Activated CD4-positive, alpha-beta memory T cell treated with anti-CD3 and anti-CD28 coated beads, Interleukin-2, amount 10 ng/mL, durations not matched to agents 7 days and 5 days (primary cell): ENCODE measurements at regions not wholly inside any gene's neighbourhood (a gene's known extent, or its start where the extent isn't known, plus 50 kb on each side); places are given as distances from the start of the nearest gene placed in this dataset.
"Not testable (repeated sequence)": the region's sequence is repeated elsewhere in the genome, so short reads cannot be mapped to it uniquely, and the experiment has no call there.

ENCODE experiments used
- CTCF ChIA-PET: fragments of 350-600 bp; sonication (Branson Sonifier 250); formaldehyde crosslinking; loops from one replicate; lab custom pipeline; 2021; ENCODE audit warnings: antibody characterized with exemption, inconsistent platforms; lab: Charles Lee
- POLR2A ChIA-PET: fragments of 350-600 bp; sonication (Branson Sonifier 250); formaldehyde crosslinking; loops from one replicate; lab custom pipeline; 2021; ENCODE audit warnings: antibody characterized with exemption; lab: Charles Lee
- DNase-seq: peaks from one replicate; pipeline ENCODE4 v3.0.0-alpha.2; 2020
- H3K27ac Mint-ChIP-seq: one replicate; pipeline ENCODE4 v1.8.0; 2021; ENCODE audit warnings: mild to moderate bottlenecking, mixed read lengths
- H3K27me3 Mint-ChIP-seq: one replicate; pipeline ENCODE4 v1.8.0; 2021; ENCODE audit warnings: mixed read lengths
- H3K36me3 Mint-ChIP-seq: one replicate; pipeline ENCODE4 v1.8.0; 2021; ENCODE audit warnings: low read depth, mixed read lengths
- H3K4me1 Mint-ChIP-seq: one replicate; pipeline ENCODE4 v1.8.0; 2021; ENCODE audit warnings: mixed read lengths
- H3K4me3 Mint-ChIP-seq: one replicate; pipeline ENCODE4 v1.8.0; 2021; ENCODE audit warnings: mild to moderate bottlenecking, mixed read lengths
- H3K9me3 Mint-ChIP-seq: one replicate; pipeline ENCODE4 v1.8.0; 2021; ENCODE audit warnings: mixed read lengths

GRCh38 chr11:12585861-12586260, 88.4 kb upstream of the TEAD1 start:
- ChIA-PET POLR2A (no interaction called here), CTCF (no interaction called here)
- Mint-ChIP-seq H3K4me3 (no peak overlapping the region), H3K4me1 (no peaks in the 10 kb centered on the region), H3K27me3 (peaks cover 16% of the 10 kb centered on the region), H3K36me3 (no peaks in the 10 kb centered on the region), H3K27ac (no peak overlapping the region), H3K9me3 (no peaks in the 10 kb centered on the region)
- DNase-seq = no peak

DNA sequence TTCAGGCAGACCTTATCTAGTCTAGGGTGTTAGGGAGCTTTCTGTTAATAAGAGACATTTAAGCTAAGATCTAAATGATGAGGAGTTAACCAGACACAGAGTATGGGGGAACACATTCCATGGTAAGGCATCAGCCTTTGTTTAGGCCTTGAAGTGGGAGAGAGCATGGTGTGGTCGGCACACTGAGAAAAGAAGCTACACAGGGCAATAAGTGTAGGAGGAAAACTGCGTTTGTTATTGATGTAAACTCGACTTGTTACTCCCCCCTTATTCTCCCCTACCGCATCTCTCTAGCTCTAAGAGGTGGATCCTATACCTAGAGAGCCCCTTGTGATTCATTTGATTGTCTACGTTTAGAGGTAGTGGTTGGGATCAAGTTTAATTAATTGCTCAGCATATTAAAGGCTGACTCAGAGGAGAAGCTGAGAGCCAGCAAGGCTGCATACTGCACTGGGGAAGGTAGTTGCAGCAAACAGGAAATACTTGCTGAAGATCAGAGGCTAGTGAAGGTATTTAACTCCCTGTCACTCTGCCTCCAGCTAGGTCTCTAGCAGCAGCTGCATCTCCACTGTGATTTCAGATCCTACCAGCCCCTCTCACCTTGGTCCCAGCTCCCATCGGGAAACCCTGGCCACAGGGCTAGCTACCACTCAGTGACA, 86.8 kb upstream of the TEAD1 start:
- no peak for DNase-seq
- Mint-ChIP-seq H3K36me3 (no peaks in the 10 kb centered on the region), H3K4me3 (no peak overlapping the region), H3K27me3 (peaks cover 11% of the 10 kb centered on the region), H3K4me1 (no peaks in the 10 kb centered on the region), H3K27ac (no peak overlapping the region), H3K9me3 (no peaks in the 10 kb centered on the region)
- ChIA-PET POLR2A (no interaction called here), CTCF (interaction anchor here (0.6 kb wide), 1 partner anchor 13 kb away, joined by 3 read pairs; no protein-coding TSS in a partner anchor)

- no peaks in the 10 kb centered on the region for H3K36me3 Mint-ChIP-seq
These were observed 82.5 kb upstream of the TEAD1 start for GRCh38 chr11:12591706-12592105.

GRCh38 chr11:12592283-12592682, 81.9 kb upstream of the TEAD1 start:
- Mint-ChIP-seq H3K27me3 (peaks cover 12% of the 10 kb centered on the region), H3K27ac (no peak overlapping the region), H3K36me3 (no peaks in the 10 kb centered on the region), H3K9me3 (no peaks in the 10 kb centered on the region), H3K4me3 (no peak overlapping the region), H3K4me1 (no peaks in the 10 kb centered on the region)
- DNase-seq = no peak
- ChIA-PET POLR2A (no interaction called here), CTCF (no interaction called here)

More at GRCh38 chr11:12591706-12592105, 82.5 kb upstream of the TEAD1 start:
- no peaks in the 10 kb centered on the region for H3K9me3 Mint-ChIP-seq
- no peak overlapping the region for H3K27ac Mint-ChIP-seq
- POLR2A ChIA-PET = no interaction called here
- no peaks in the 10 kb centered on the region for H3K4me1 Mint-ChIP-seq
- H3K27me3 Mint-ChIP-seq = peaks cover 9% of the 10 kb centered on the region
- no peak for DNase-seq
- CTCF ChIA-PET = no interaction called here
- no peak overlapping the region for H3K4me3 Mint-ChIP-seq

- POLR2A ChIA-PET, DNase-seq, H3K9me3 Mint-ChIP-seq, H3K4me3 Mint-ChIP-seq, H3K27ac Mint-ChIP-seq, CTCF ChIA-PET, H3K36me3 Mint-ChIP-seq: not testable (repeated sequence)
- peaks cover 12% of the 10 kb centered on the region for H3K27me3 Mint-ChIP-seq
- peaks cover 11% of the 10 kb centered on the region for H3K4me1 Mint-ChIP-seq
These were observed 79.0 kb upstream of the TEAD1 start for GRCh38 chr11:12595089-12595847.

GRCh38 chr11:12598330-12599256, 75.6 kb upstream of the TEAD1 start:
- CTCF ChIA-PET = interaction anchor here (1.1 to 3.4 kb wide), 8 partner anchors 8 to 294 kb away, joined by 3 to 42 read pairs (median 6); no protein-coding TSS in a partner anchor
- H3K36me3 Mint-ChIP-seq = no peaks in the 10 kb centered on the region
- H3K9me3 Mint-ChIP-seq = no peaks in the 10 kb centered on the region
- peaks cover 23% of the 10 kb centered on the region for H3K27me3 Mint-ChIP-seq
- POLR2A ChIA-PET = no interaction called here
- no peak overlapping the region for H3K4me3 Mint-ChIP-seq
- no peak overlapping the region for H3K27ac Mint-ChIP-seq
- peaks cover 11% of the 10 kb centered on the region for H3K4me1 Mint-ChIP-seq
- DNase-seq = no peak

- peaks cover 24% of the 10 kb centered on the region for H3K27me3 Mint-ChIP-seq
- H3K27ac Mint-ChIP-seq = no peak overlapping the region
- ChIA-PET POLR2A (no interaction called here), CTCF (interaction anchor here (0.5 to 3.4 kb wide), 17 partner anchors 9 to 723 kb away, joined by 3 to 42 read pairs (median 4); no protein-coding TSS in a partner anchor)
- H3K36me3 Mint-ChIP-seq = no peaks in the 10 kb centered on the region
- DNase-seq = peak; percentile 50
- H3K4me3 Mint-ChIP-seq = no peak overlapping the region
- no peaks in the 10 kb centered on the region for H3K9me3 Mint-ChIP-seq
- H3K4me1 Mint-ChIP-seq = peaks cover 11% of the 10 kb centered on the region
These were observed 74.6 kb upstream of the TEAD1 start for GRCh38 chr11:12599408-12600143.

DNA sequence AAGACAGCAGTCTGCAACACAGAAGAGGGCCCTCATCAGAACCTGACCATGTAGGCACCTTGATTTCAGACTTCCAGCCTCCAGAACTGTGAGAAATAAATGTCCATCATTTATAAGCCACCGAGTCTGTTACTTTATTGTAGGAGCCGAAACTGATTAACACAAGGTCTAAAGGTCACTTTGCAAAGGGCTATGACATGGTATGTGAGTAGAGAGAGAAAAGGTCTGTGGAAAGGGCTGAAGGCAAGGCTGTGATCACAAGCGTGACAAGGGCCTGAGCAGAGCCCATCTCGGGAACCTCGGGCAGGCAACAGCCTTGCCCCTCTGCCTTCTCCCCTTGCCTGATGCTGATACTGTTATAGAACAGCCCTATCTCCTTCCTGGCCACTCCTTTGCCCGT, 73.4 kb upstream of the TEAD1 start:
- Mint-ChIP-seq H3K27me3 (peaks cover 27% of the 10 kb centered on the region), H3K4me1 (peaks cover 11% of the 10 kb centered on the region), H3K27ac (no peak overlapping the region), H3K9me3 (no peaks in the 10 kb centered on the region), H3K4me3 (no peak overlapping the region), H3K36me3 (no peaks in the 10 kb centered on the region)
- ChIA-PET POLR2A (no interaction called here), CTCF (interaction anchor here (1.3 to 3.4 kb wide), 6 partner anchors 11 to 295 kb away, joined by 3 to 42 read pairs (median 8); no protein-coding TSS in a partner anchor)
- DNase-seq = no peak

DNA sequence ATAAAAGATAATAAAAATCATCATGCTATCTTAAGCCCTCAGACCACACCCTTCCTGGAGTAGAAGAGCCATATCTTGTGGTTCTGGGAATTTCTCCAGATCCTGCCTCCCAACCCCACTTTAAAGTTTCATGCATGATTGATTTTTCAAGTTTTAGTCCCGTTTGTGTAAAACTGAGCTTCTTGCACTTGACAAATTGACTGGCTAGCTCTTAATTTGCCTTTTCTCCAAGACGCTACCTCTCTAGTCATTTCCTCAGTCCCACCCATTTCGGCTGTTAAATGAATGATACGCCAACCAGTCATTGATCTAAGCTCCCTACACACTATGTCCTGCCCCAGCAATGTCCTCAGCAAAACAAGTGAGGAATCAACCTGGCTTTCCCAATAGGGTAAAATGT, 71.8 kb upstream of the TEAD1 start:
- Mint-ChIP-seq H3K27me3 (peaks cover 30% of the 10 kb centered on the region), H3K4me3 (no peak overlapping the region), H3K4me1 (peaks cover 11% of the 10 kb centered on the region), H3K27ac (no peak overlapping the region), H3K9me3 (no peaks in the 10 kb centered on the region), H3K36me3 (no peaks in the 10 kb centered on the region)
- ChIA-PET POLR2A (no interaction called here), CTCF (no interaction called here)
- DNase-seq = no peak

DNA sequence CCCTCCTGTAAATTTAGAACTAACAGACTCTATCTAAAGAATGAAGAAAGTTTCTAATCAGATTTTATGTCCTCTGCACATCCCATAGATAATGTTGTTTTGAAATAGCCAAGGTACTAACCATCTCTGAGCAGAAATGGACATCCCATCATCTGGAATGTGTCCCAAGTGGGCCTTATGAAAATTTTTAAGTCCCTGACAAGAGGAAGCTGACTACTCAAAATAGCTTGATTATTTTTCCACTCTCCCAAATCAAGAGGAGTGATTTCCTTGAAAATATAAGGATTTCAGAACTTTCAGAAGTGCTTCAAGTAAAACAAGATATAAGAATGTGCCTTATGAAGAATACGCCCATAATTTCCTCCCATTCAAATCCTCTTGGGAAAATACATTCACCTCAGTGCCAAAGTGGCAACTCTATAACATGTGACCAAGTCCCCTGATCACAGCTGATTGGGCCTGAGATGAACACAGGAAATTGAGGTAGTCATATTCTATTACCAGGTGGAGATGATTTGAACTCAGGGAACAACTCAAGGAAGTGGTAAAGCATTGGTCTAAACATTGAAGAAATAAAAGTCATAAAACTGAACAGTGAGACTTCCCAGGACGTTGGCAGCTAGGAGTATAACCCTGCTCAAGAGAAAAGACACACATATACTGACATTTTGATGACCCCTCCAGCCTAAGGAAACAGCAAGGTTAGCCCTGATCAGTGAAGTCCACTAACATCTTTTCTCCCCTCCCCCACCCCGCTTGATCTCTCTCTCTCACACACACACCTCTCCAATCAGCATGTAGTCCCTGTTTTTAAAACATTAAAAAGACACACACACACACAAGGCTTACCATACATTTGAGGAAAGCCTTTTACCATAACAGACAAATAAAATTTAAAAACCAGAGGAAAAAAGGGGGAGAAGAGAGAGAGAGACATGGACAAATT, 70.8 kb upstream of the TEAD1 start:
- CTCF ChIA-PET = no interaction called here
- Mint-ChIP-seq H3K27ac (no peak overlapping the region), H3K27me3 (peaks cover 34% of the 10 kb centered on the region), H3K4me1 (peaks cover 6% of the 10 kb centered on the region), H3K9me3 (no peaks in the 10 kb centered on the region), H3K36me3 (no peaks in the 10 kb centered on the region), H3K4me3 (no peak overlapping the region)
- POLR2A ChIA-PET = no interaction called here
- no peak for DNase-seq

GRCh38 chr11:12604557-12605153, 69.6 kb upstream of the TEAD1 start:
- H3K27me3 Mint-ChIP-seq = peaks cover 34% of the 10 kb centered on the region
- no peak overlapping the region for H3K4me3 Mint-ChIP-seq
- DNase-seq = no peak
- ChIA-PET CTCF (no interaction called here), POLR2A (no interaction called here)
- H3K27ac Mint-ChIP-seq = no peak overlapping the region
- H3K9me3 Mint-ChIP-seq = no peaks in the 10 kb centered on the region
- no peaks in the 10 kb centered on the region for H3K36me3 Mint-ChIP-seq
- no peaks in the 10 kb centered on the region for H3K4me1 Mint-ChIP-seq
